ENCODE measurements at regions not wholly inside any gene's neighbourhood (a gene's known extent, or its start where the extent isn't known, plus 50 kb on each side); places are given as distances from the start of the nearest gene placed in this dataset.
A peak's percentile ranks its signal among the peaks of the same experiment; 100 is the strongest.

GRCh38 chr1:30061292-30062220 lies 661.8 kb downstream of the MATN1 start:
- DNase-seq = no peak

GRCh38 chr1:30060738-30061137 lies 662.6 kb downstream of the MATN1 start:
- no peak for DNase-seq

DNA sequence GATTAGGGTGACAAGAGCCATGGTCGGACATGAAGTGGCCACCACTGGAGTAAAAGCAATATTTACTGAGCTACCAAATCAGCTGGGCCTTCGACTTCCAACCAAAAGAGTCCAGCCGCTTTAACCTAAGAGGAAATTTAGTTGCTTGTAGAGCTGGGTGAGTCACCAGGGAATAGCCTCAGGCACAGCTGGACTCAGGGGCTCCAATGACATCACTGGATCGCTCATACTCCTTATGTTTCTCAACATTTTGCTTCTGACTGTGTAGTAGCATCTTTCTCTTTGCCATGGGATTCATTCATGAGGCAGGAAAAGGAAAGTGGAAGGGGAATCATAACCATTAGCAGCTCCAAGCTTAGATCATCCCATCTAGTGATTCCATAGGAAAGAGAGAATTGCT lies 664.4 kb downstream of the MATN1 start:
- peak; percentile 72 for DNase-seq

- DNase-seq = no peak
Observed at GRCh38 chr1:30054126-30054525, 669.3 kb downstream of the MATN1 start.

GRCh38 chr1:30052178-30052577 lies 671.2 kb downstream of the MATN1 start:
- DNase-seq = no peak

- DNase-seq = no peak
Observed at GRCh38 chr1:30051777-30052176, 671.6 kb downstream of the MATN1 start.

- DNase-seq = no peak
Observed at GRCh38 chr1:30049748-30050296, 673.6 kb downstream of the MATN1 start.

DNA sequence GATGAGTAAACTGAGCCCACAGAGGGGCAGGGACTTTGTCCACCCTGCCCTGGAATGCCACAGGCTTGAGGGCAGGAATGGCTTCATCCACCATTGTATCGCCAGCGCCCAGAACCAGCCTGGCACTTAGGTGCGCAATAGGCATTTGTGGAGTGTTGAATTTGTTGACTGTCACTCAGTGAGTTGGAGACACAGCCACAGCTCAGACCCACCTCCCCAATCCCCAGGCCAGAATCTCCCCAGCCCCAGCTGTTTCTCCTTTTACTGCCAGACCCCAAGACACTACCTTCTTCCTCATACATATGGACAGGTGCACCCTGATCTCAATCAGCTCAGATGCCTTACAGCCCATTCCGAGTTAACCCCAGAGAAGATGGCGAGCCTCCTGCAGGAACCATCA lies 674.5 kb downstream of the MATN1 start:
- DNase-seq = no peak

DNA sequence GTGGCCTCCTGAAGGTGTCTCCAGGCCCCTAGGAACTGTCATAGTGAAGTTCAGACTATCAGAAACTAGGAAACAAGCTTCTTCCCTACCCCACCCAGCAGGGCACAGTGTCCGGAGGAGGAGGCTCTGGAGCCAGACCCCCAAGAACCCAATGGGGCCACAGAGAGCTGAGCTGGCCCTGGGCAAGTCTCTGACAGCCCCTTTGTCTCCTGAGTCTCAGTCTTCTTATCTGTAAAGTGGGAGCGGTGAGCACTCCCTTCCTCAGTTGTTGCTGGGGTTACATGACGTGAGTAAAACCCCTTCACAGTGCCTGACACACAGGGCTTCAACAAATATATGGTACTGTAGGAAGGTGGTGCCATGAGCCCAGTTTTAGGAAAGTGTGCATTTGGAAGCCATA lies 675.8 kb downstream of the MATN1 start:
- DNase-seq = no peak

DNA sequence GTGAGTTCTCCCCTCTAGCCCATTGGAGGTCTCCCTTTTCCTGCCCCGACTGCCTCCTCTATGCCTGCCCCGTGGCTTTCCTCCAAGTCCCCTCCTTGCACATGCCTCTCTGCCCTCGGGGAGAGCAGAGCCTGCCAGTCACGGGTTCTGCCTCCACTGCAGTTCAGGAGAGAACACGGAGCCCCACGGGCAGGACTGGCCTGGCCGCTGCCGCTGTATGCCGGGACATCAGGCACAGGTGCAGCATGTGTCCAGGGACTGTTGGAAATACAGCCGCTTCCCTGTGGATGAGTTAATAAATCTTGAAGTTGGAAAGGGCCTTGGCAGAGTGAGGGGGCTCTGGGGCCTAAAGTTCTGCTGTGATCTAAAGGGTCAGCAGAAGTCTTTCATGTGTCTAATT lies 676.6 kb downstream of the MATN1 start:
- no peak for DNase-seq

DNA sequence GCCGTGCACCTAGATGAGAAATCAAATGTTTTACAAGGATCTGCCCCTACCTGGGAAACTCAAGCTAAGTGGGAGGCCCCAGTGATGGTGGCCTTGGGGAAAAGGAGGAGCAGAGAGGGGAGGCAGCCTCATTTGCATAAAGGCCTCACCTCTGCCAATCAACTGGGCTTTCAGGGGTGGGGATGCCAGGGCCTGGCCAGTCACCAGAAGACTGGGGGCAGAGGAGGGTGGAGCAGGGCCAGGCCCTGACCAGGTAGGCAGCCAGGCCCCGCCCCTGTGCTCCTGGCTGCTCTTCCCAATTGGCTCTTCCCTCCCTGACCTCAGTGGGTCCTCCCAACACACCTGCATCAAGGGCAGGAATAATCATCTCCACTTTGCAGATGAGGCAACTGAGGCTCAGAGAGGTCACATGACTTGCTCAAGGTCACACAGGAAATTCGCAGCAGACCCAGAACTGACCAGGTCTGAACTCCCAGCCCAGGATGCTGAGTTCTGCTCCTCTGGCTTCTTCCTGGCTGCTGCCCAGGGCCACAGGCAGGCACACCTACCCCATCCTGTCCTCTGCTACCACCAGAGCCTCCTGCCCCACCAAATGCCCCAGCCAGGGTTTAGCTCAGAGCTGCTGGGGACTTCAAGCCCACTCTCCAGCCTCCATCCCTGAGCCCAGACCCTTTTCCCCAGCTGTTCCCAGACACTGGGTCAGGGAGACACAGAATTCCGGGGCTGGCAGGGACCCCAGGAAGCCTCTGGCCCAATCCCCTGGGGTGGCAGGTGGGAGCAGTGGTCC lies 677.9 kb downstream of the MATN1 start:
- DNase-seq = no peak

- DNase-seq = no peak
Observed at GRCh38 chr1:30044656-30045144, 678.7 kb downstream of the MATN1 start.

DNA sequence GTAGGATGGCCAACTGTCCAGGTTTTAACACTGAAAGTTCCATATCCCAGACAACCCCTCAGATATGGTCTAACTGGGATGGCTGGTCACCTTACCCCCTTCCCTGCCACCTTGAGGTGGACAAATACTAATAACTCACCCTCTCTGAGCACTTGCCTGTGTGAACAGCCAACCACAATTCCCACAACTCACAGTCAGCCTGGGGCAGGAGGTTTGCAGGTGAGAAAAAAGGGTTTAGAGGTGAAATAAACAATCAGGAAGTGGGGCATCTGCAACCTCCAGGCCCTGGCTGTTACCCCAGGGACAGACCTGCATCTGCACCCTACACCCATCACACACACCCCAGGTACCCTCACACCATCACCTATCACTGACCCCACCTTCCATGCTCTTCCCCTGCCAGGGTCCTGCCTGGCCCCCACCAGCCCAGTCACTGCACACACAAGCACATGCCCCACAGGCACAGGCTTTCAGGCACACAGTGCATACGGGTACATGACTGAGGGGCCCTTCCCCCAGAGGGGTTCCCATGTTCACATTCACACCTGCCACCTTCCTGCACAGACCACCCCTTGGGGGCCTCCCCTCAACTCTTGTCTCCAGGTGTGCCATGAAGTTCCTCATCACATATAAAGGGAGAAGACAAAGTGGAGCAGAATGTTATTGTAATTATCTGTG lies 679.5 kb downstream of the MATN1 start:
- no peak for DNase-seq

GRCh38 chr1:30043256-30043655 lies 680.1 kb downstream of the MATN1 start:
- DNase-seq = no peak

- no peak for DNase-seq
Observed at GRCh38 chr1:30042438-30043147, 680.8 kb downstream of the MATN1 start.

DNA sequence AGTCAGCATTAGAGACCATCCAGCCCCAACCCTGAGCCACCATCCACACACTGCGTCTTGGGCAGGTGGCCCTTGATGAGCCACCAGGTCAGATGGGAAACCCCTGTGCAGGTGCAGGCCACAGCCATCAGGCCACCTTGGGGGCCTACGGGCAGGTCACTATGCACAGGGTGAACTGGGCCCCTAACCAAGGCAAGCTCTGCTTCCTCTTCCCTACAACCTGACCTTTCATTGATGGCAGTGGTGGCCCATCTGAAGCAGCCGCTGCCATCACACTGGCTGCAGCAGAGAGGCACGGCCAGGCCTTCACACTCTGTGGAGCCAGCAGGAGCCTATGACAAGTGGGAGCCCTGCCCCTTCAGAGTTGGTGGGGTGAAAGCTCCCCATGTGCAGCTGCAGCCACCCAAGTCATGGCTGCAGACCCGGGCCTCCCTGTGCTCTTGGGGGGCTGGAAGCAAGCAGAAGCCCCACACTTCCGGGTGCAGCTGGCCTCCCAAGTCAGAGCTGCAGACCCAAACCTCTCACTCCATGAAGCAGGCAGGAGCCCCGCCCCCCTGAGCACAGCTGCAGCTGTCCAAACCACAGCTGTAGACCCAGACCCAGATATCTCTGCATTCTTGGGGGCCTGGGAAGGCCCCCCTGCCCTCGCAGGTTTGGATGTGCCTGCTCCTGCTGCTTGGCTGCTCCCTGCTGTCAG lies 681.5 kb downstream of the MATN1 start:
- DNase-seq = no peak

DNA sequence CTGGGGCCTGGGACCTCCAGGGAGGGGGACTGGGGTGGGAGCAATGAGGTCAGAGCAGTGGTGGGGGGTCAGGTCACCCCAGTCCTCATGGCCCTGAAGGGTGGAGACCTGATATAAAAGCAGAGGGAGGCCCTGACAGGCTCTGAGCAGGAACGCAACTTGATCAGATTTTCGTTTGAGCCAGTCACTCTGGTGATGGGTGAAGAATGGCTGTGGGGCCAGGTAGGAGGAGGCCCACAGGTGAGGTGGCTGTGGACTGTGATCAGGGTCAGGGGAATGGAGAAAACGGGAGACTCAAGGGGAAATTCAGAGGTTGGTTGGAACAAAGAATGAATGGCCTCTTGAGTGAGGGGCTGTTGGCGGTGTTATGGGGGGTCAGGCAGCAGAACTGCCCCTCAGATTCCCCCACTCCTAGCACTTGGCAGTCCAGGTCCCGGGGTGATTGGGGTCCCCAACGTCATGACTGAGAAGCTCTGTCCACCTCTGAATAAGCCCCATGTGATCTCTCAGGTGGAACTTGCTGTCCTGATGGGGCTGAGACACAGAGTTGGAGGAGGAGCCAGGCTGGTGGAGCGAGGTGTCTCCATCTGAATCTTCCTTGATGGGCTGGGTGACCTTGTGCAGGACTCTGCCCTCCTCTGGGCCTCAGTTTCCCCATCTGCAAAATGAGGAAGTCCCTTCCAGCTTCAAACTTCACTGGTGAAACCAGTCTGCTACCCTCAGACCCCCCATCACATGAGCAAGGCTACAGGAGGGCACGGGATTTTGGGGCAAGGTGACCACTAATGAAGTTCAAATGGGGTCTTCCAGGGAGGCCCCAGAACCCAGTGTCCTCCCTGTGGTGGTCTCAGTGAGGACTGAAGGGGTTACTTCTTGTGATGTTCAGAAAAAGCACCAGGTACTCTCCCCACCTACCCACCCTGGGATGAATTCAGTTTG lies 683.0 kb downstream of the MATN1 start:
- DNase-seq = no peak

DNA sequence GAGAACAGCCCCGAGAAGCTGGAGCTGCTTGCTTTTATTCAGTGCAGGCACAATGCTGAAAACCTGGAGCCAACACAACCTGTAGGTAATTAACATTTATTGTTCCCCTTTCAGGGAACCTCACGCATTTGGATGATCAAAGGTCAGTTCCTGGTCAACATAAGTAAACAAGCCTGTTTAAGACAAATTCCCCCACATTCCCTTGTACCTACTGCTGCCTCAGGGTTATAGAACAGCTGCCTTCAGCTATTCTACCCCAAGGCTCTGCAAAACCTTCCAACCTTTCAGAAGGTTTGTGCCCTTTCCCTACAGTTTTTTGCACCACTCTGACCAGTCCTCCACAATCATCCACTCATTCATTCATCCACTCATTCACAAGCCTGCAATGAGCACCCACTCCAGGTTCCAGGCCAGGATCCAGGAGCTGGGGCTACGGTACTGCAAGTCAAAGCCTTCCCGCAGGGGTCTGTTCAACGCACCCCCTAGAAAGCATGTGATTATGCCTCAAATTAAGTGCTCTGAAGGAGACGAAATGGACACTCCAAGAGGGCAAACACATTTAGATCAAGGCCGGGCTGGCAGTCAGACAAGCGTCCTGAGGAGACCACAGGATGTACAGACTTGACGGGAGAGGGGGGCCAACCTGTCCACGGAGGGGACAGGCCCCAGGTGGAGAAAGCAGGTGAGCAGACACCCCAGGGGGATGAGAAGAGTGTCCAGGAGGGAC lies 683.9 kb downstream of the MATN1 start:
- DNase-seq = no peak

GRCh38 chr1:30038134-30039025 lies 685.0 kb downstream of the MATN1 start:
- no peak for DNase-seq
